ENCODE measurements at regions not wholly inside any gene's neighbourhood (a gene's known extent, or its start where the extent isn't known, plus 50 kb on each side); places are given as distances from the start of the nearest gene placed in this dataset.

GRCh38 chr11:21911061-21911460 is 281.8 kb upstream of the ANO5 start:
- 1% methylated on average over 2 of the region's 2 CpGs for WGBS (ENCODE audit: low lambda C conversion rate)
- TF ChIP-seq EED (CRISPR knock-in tag; IDR thresholded peaks at IDR 0.05): no peak
- no peak for TF ChIP-seq GFI1 (CRISPR knock-in tag; IDR thresholded peaks at IDR 0.05; ENCODE audit: borderline replicate concordance)
- TF ChIP-seq NFE2 (CRISPR knock-in tag; IDR thresholded peaks at IDR 0.05): no peak
- no peak for TF ChIP-seq YEATS4 (CRISPR knock-in tag; IDR thresholded peaks at IDR 0.05; ENCODE audit: borderline replicate concordance)
- no peak for TF ChIP-seq ZFP90 (CRISPR knock-in tag; IDR thresholded peaks at IDR 0.05; ENCODE audit: borderline replicate concordance)
- no peak for TF ChIP-seq ZBTB26 (CRISPR knock-in tag; IDR thresholded peaks at IDR 0.05; ENCODE audit: borderline replicate concordance)
- no peak for TF ChIP-seq SP1 (IDR thresholded peaks at IDR 0.05)
- TF ChIP-seq SP1 (CRISPR knock-in tag; IDR thresholded peaks at IDR 0.05): no peak
- TF ChIP-seq TARDBP (CRISPR knock-in tag; IDR thresholded peaks at IDR 0.05): no peak
- no peak for TF ChIP-seq ZBTB14 (CRISPR knock-in tag; IDR thresholded peaks at IDR 0.05)
- TF ChIP-seq DR1 (CRISPR knock-in tag; IDR thresholded peaks at IDR 0.05): no peak
- no peak for TF ChIP-seq GATAD1 (CRISPR knock-in tag; IDR thresholded peaks at IDR 0.05)
- TF ChIP-seq ZNF446 (CRISPR knock-in tag; IDR thresholded peaks at IDR 0.05): no peak
- no peak overlapping the region for H3K9ac ChIP-seq (ENCODE audit: insufficient read depth, low read depth, low read length)
- H4K20me1 ChIP-seq (ENCODE audit: insufficient read depth, low read length): no peaks in the 10 kb centered on the region
- FAIRE-seq (no peak), ATAC-seq (no peak), DNase-seq (ENCODE audit: low spot score) (no peak)
- POLR2A ChIA-PET: no interaction called here
- H3K4me3 ChIP-seq (replicated peaks in 1 of 3; ENCODE audit: insufficient read depth in 1 of 3, low read depth in 2 of 3, low read length in 3 of 3): no peak overlapping the region
- H3K36me3 ChIP-seq (replicated peaks in 1 of 2; ENCODE audit: control insufficient read depth in 1 of 2, insufficient read depth in 2 of 2, low read length in 2 of 2): no peaks in the 10 kb centered on the region
- BruUV-seq (replicated peaks): no TSS peak
- CTCF ChIA-PET (ENCODE audit: low intra/inter-chr PET ratio, low total read pairs): no interaction called here
- no peaks in the 10 kb centered on the region for H3K79me2 ChIP-seq (ENCODE audit: insufficient read depth, low read length)
- H3K27ac ChIP-seq (ENCODE audit: extremely low read length, insufficient read depth, low read length): no peak overlapping the region
- no peaks in the 10 kb centered on the region for H3K27me3 ChIP-seq (ENCODE audit: control insufficient read depth in 1 of 2, insufficient read depth in 2 of 2, low read length in 2 of 2)
- no peak overlapping the region for H2AFZ ChIP-seq (ENCODE audit: low read length)
- H3K9me3 ChIP-seq (ENCODE audit: low read length): peaks cover 29% of the 10 kb centered on the region
- H3K4me2 ChIP-seq (ENCODE audit: low read depth, low read length): no peak overlapping the region
- intact Hi-C loops (cut with micrococcal nuclease; ENCODE audit: unreplicated experiment) (no loop called here), in situ Hi-C loops (cut with HindIII; ENCODE audit: extremely low pct_ligation_motif_present, low pct_unique_long_range_greater_than_20kb) (no loop called here)
- no peaks in the 10 kb centered on the region for H3K4me1 ChIP-seq (ENCODE audit: insufficient read depth, low read length)
